ENCODE measurements at regions not wholly inside any gene's neighbourhood (a gene's known extent, or its start where the extent isn't known, plus 50 kb on each side); places are given as distances from the start of the nearest gene placed in this dataset.

DNA sequence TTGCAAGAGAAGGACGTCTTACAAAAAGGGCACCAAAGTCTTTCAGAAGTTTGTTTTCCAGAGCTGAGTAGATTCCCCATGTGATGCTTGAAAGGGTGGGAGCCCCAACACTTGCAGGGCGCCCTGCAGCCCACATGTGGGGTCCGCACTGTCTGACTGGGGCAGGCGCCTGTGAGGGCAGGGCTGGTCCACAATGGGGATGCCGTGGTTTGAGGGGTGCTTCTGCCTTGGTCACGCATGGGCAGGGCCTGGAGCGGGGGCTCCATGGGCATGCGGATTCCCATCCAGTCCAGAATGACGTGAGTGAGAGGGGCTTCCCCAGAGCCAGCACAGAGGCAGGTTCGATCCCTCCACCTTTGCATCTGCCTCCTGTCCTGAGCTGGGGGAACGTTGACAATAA lies 101.5 kb upstream of the SHH start:
- no peak for TF ChIP-seq EZH2phosphoT487 (IDR thresholded peaks at IDR 0.05; ENCODE audit: borderline replicate concordance, low read length)
- TF ChIP-seq, protein P1, sequence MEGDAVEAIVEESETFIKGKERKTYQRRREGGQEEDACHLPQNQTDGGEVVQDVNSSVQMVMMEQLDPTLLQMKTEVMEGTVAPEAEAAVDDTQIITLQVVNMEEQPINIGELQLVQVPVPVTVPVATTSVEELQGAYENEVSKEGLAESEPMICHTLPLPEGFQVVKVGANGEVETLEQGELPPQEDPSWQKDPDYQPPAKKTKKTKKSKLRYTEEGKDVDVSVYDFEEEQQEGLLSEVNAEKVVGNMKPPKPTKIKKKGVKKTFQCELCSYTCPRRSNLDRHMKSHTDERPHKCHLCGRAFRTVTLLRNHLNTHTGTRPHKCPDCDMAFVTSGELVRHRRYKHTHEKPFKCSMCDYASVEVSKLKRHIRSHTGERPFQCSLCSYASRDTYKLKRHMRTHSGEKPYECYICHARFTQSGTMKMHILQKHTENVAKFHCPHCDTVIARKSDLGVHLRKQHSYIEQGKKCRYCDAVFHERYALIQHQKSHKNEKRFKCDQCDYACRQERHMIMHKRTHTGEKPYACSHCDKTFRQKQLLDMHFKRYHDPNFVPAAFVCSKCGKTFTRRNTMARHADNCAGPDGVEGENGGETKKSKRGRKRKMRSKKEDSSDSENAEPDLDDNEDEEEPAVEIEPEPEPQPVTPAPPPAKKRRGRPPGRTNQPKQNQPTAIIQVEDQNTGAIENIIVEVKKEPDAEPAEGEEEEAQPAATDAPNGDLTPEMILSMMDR (IDR thresholded peaks at IDR 0.05; ENCODE audit: low read depth, low read length, poor library complexity, severe bottlenecking) = no peak
- no peaks in the 10 kb centered on the region for H3K27me3 ChIP-seq (ENCODE audit: control insufficient read depth, low read length)
- H3K36me3 ChIP-seq (ENCODE audit: control insufficient read depth, low read length) = no peaks in the 10 kb centered on the region
- no peaks in the 10 kb centered on the region for H3K79me2 ChIP-seq (ENCODE audit: control insufficient read depth, low read length)
- no peak overlapping the region for H3K4me2 ChIP-seq (ENCODE audit: low read length)
- H3K4me3 ChIP-seq (ENCODE audit: low read length) = no peak overlapping the region
- H3F3A ChIP-seq (ENCODE audit: control insufficient read depth, insufficient read depth) = no peaks in the 10 kb centered on the region
- no peaks in the 10 kb centered on the region for H4K20me1 ChIP-seq (ENCODE audit: control insufficient read depth, insufficient read depth, low read depth, low read length)
- H3K9me3 ChIP-seq (ENCODE audit: control insufficient read depth, insufficient read depth, low read length) = no peaks in the 10 kb centered on the region
- H3K9me2 ChIP-seq (replicated peaks; ENCODE audit: control insufficient read depth, low read length) = no peaks in the 10 kb centered on the region
- H3K27ac ChIP-seq (ENCODE audit: low read depth, low read length) = no peak overlapping the region
- H3K4me1 ChIP-seq (ENCODE audit: control insufficient read depth, low read length) = no peaks in the 10 kb centered on the region

DNA sequence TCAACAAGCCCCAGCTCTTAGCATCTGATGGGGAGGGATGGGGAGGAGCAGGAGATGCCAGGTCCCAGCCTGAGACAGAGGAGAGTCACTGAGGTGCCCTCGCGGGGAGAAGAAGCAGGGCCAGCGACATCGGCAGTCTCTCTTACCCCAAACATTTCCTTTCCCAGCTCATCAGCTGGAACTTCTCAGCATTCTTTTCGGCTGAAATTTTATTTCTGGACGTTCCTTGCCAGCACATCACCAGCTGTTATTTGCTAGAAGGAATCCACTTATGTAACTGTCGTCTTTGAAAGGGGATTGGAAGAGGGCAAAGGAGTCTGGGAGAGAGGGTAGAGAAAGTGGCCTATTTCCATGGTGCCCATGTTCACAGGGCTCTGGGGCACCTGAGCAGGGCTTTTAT lies 101.0 kb upstream of the SHH start:
- no peaks in the 10 kb centered on the region for H4K20me1 ChIP-seq (ENCODE audit: control insufficient read depth, insufficient read depth, low read depth, low read length)
- no peaks in the 10 kb centered on the region for H3K27me3 ChIP-seq (ENCODE audit: control insufficient read depth, low read length)
- H3K4me3 ChIP-seq (ENCODE audit: low read length) = no peak overlapping the region
- H3K79me2 ChIP-seq (ENCODE audit: control insufficient read depth, low read length) = no peaks in the 10 kb centered on the region
- no peaks in the 10 kb centered on the region for H3K4me1 ChIP-seq (ENCODE audit: control insufficient read depth, low read length)
- H3K27ac ChIP-seq (ENCODE audit: low read depth, low read length) = no peak overlapping the region
- no peaks in the 10 kb centered on the region for H3F3A ChIP-seq (ENCODE audit: control insufficient read depth, insufficient read depth)
- no peaks in the 10 kb centered on the region for H3K9me2 ChIP-seq (replicated peaks; ENCODE audit: control insufficient read depth, low read length)
- H3K4me2 ChIP-seq (ENCODE audit: low read length) = no peak overlapping the region
- no peaks in the 10 kb centered on the region for H3K9me3 ChIP-seq (ENCODE audit: control insufficient read depth, insufficient read depth, low read length)
- H3K36me3 ChIP-seq (ENCODE audit: control insufficient read depth, low read length) = no peaks in the 10 kb centered on the region
- TF ChIP-seq, protein P1 (IDR thresholded peaks at IDR 0.05; ENCODE audit: low read depth, low read length, poor library complexity, severe bottlenecking) = no peak
- TF ChIP-seq EZH2phosphoT487 (IDR thresholded peaks at IDR 0.05; ENCODE audit: borderline replicate concordance, low read length) = no peak

DNA sequence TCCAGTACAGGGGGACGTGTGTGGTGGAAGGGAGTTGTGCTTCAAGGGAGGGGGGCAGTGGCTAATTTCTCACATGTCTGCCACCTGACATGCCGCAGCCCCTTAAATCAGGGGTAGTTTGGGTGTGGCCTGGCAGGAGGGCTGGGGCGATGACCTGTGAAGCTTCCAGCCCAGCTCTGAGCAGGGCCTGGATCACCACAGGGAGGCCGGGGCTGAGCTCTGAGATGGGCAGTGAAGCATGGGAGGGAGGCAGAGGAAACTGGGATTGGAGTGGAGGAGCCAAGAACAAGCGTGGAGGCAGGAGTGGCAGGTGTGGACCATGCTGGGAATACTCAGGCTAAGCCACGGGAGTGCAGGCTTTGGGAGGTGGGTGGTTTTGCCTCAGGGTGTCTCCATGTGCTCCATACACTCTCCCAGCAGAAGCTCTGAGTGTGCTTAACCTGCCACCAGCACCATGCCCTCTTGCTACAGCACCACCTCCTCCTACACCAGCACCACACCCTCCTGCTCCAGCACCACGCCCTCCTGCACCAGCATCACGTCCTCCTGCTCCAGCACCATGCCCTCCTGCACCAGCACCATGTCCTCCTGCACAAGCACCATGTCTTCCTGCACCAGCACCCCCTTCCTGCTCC lies 99.3 kb upstream of the SHH start:
- Histone ChIP-seq H3K4me2 (ENCODE audit: low read length) (no peak overlapping the region), H3K9me3 (ENCODE audit: control insufficient read depth, insufficient read depth, low read length) (no peaks in the 10 kb centered on the region), H4K20me1 (ENCODE audit: control insufficient read depth, insufficient read depth, low read depth, low read length) (no peaks in the 10 kb centered on the region), H3F3A (ENCODE audit: control insufficient read depth, insufficient read depth) (no peaks in the 10 kb centered on the region), H3K27ac (ENCODE audit: low read depth, low read length) (no peak overlapping the region), H3K4me1 (ENCODE audit: control insufficient read depth, low read length) (no peaks in the 10 kb centered on the region), H3K27me3 (ENCODE audit: control insufficient read depth, low read length) (no peaks in the 10 kb centered on the region), H3K36me3 (ENCODE audit: control insufficient read depth, low read length) (no peaks in the 10 kb centered on the region), H3K4me3 (ENCODE audit: low read length) (no peak overlapping the region), H3K79me2 (ENCODE audit: control insufficient read depth, low read length) (no peaks in the 10 kb centered on the region), H3K9me2 (replicated peaks; ENCODE audit: control insufficient read depth, low read length) (no peaks in the 10 kb centered on the region)
- TF ChIP-seq EZH2phosphoT487 (IDR thresholded peaks at IDR 0.05; ENCODE audit: borderline replicate concordance, low read length) = no peak
- TF ChIP-seq, protein P1 (IDR thresholded peaks at IDR 0.05; ENCODE audit: low read depth, low read length, poor library complexity, severe bottlenecking) = no peak

Data from DOHH2 (cell line).